H1 (cell line): ENCODE measurements at regions not wholly inside any gene's neighbourhood (a gene's known extent, or its start where the extent isn't known, plus 50 kb on each side); places are given as distances from the start of the nearest gene placed in this dataset.

ENCODE experiments used
- EP300 ChIP-seq, 2 experiments: IDR thresholded peaks; 1 replicate in 1 of 2; 2 replicates in 1 of 2; pipeline ENCODE4 v1.6.1; 2011 to 2012; ENCODE audit warnings: low read depth in 2 of 2, low read length in 2 of 2, mild to moderate bottlenecking in 2 of 2, borderline replicate concordance in 1 of 2, inconsistent platforms in 1 of 2, moderate library complexity in 1 of 2
- TF ChIP-seq, protein P1 (sequence below): IDR thresholded peaks from 2 replicates; pipeline ENCODE4 v1.6.1; 2012; ENCODE audit warnings: inconsistent platforms

GRCh38 chr11:128304666-128305485, 282.5 kb downstream of the ETS1 start (continued):
- no peak for TF ChIP-seq EP300 (IDR thresholded peaks at IDR 0.05; ENCODE audit: borderline replicate concordance in 1 of 2, low read depth in 2 of 2, low read length in 2 of 2)
- TF ChIP-seq, protein P1, sequence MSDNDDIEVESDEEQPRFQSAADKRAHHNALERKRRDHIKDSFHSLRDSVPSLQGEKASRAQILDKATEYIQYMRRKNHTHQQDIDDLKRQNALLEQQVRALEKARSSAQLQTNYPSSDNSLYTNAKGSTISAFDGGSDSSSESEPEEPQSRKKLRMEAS = no peak
- TF ChIP-seq, all 59 proteins: peak for 0
